ENCODE measurements at regions not wholly inside any gene's neighbourhood (a gene's known extent, or its start where the extent isn't known, plus 50 kb on each side); places are given as distances from the start of the nearest gene placed in this dataset.
"Not testable (repeated sequence)": the region's sequence is repeated elsewhere in the genome, so short reads cannot be mapped to it uniquely, and the experiment has no call there.

- DNase-seq, result not testable (repeated sequence)
Observed at GRCh38 chr2:89160306-89160705, 468.8 kb downstream of the RPIA start.

GRCh38 chr2:89161626-89162025, 470.2 kb downstream of the RPIA start:
- not testable (repeated sequence) for DNase-seq

- not testable (repeated sequence) for DNase-seq
Observed at GRCh38 chr2:89170506-89171173, 479.2 kb downstream of the RPIA start.

- not testable (repeated sequence) for DNase-seq
Observed at GRCh38 chr2:89171174-89171519, 479.7 kb downstream of the RPIA start.

GRCh38 chr2:89177004-89177403, 485.5 kb downstream of the RPIA start:
- DNase-seq, result not testable (repeated sequence)

- not testable (repeated sequence) for DNase-seq
Observed at GRCh38 chr2:89182221-89182620, 490.7 kb downstream of the RPIA start.

GRCh38 chr2:89184746-89185145, 493.3 kb downstream of the RPIA start:
- not testable (repeated sequence) for DNase-seq

- DNase-seq, result not testable (repeated sequence)
Observed at GRCh38 chr2:89195636-89196251, 504.3 kb downstream of the RPIA start.

GRCh38 chr2:89196719-89197118, 505.2 kb downstream of the RPIA start:
- not testable (repeated sequence) for DNase-seq

GRCh38 chr2:89198026-89198425, 506.6 kb downstream of the RPIA start:
- not testable (repeated sequence) for DNase-seq

GRCh38 chr2:89199453-89200246, 508.2 kb downstream of the RPIA start:
- not testable (repeated sequence) for DNase-seq

- DNase-seq, result not testable (repeated sequence)
Observed at GRCh38 chr2:89200247-89200527, 508.7 kb downstream of the RPIA start.

GRCh38 chr2:89202518-89202917, 511.0 kb downstream of the RPIA start:
- DNase-seq, result not testable (repeated sequence)

- peak in 1 of 5 donors; percentile 0 for DNase-seq
Observed at GRCh38 chr2:89205153-89205552, 513.7 kb downstream of the RPIA start.

- not testable (repeated sequence) for DNase-seq
Observed at GRCh38 chr2:89208144-89208932, 516.9 kb downstream of the RPIA start.

GRCh38 chr2:89213151-89213550, 521.7 kb downstream of the RPIA start:
- DNase-seq, result not testable (repeated sequence)

- not testable (repeated sequence) for DNase-seq
Observed at GRCh38 chr2:89213811-89214210, 522.3 kb downstream of the RPIA start.

GRCh38 chr2:89221474-89221873, 530.0 kb downstream of the RPIA start:
- DNase-seq, result not testable (repeated sequence)

- DNase-seq, result not testable (repeated sequence)
Observed at GRCh38 chr2:89222063-89222732, 530.7 kb downstream of the RPIA start.

GRCh38 chr2:89224803-89225202, 533.3 kb downstream of the RPIA start:
- DNase-seq, result not testable (repeated sequence)

- DNase-seq, result not testable (repeated sequence)
Observed at GRCh38 chr2:89229979-89230378, 538.5 kb downstream of the RPIA start.

GRCh38 chr2:89231241-89231640, 539.8 kb downstream of the RPIA start:
- not testable (repeated sequence) for DNase-seq

All from T-helper 1 cell (primary cell).